Tibial nerve (tissue), 4 donors: ENCODE measurements at regions not wholly inside any gene's neighbourhood (a gene's known extent, or its start where the extent isn't known, plus 50 kb on each side); places are given as distances from the start of the nearest gene placed in this dataset.

ENCODE experiments used
- DNase-seq, 2 donors: peaks; one replicate each; pipeline ENCODE4 v3.0.0-alpha.2; 2019; ENCODE audit warnings: low spot score in 2 of 2
- H3K27ac ChIP-seq, 4 donors: fragments of 200-600 bp; sonication (generic) in 3 of 4; one replicate each; pipeline ENCODE4 v1.5.1; 2017 to 2019; ENCODE audit warnings: mild to moderate bottlenecking in 1 of 4
- H3K27me3 ChIP-seq, 2 donors: fragments of 200-600 bp; sonication (generic) in 1 of 2; one replicate each; pipeline versions ENCODE4 v1.5.1 to v1.6.0; 2017 to 2019
- H3K36me3 ChIP-seq, 3 donors: fragments of 200-600 bp; sonication (generic); one replicate each; pipeline ENCODE4 v1.5.1; 2018 to 2019
- H3K4me1 ChIP-seq, 4 donors: fragments of 200-600 bp; sonication (generic) in 3 of 4; one replicate each; pipeline ENCODE4 v1.5.1; 2017 to 2019
- H3K4me3 ChIP-seq, 4 donors: fragments of 200-600 bp; sonication (generic) in 3 of 4; one replicate each; pipeline ENCODE4 v1.5.1; 2017 to 2019; ENCODE audit warnings: mild to moderate bottlenecking in 1 of 4, moderate library complexity in 1 of 4
- H3K9me3 ChIP-seq, 4 donors: fragments of 200-600 bp; sonication (generic) in 3 of 4; one replicate each; pipeline ENCODE4 v1.5.1; 2017 to 2019
- EP300 ChIP-seq, 2 donors: sonication (generic); formaldehyde crosslinking; IDR thresholded peaks; one replicate each; pipeline ENCODE4 v1.6.1; 2017; ENCODE audit warnings: antibody characterized with exemption in 2 of 2, mild to moderate bottlenecking in 1 of 2
- POLR2A ChIP-seq, 2 donors: fragments of 450-650 bp; IDR thresholded peaks; one replicate each; pipeline ENCODE4 v1.6.1; 2017; ENCODE audit warnings: antibody characterized with exemption in 2 of 2, mild to moderate bottlenecking in 2 of 2, moderate library complexity in 2 of 2
- WGBS, 2 donors: methylation state at CpG; one replicate each; pipeline ENCODE4 v1.1.5; 2018; 5-methylcytosine and 5-hydroxymethylcytosine counted together
- TF ChIP-seq, protein P1 (sequence below), 5 experiments: fragments of 200-600 bp in 3 of 5; fragments of 450-650 bp in 2 of 5; sonication (generic) in 3 of 5; IDR thresholded peaks; one replicate each; pipeline ENCODE4 v1.5.1; 2016 to 2019; ENCODE audit warnings: antibody characterized with exemption in 5 of 5, mild to moderate bottlenecking in 3 of 5, moderate library complexity in 2 of 5

DNA sequence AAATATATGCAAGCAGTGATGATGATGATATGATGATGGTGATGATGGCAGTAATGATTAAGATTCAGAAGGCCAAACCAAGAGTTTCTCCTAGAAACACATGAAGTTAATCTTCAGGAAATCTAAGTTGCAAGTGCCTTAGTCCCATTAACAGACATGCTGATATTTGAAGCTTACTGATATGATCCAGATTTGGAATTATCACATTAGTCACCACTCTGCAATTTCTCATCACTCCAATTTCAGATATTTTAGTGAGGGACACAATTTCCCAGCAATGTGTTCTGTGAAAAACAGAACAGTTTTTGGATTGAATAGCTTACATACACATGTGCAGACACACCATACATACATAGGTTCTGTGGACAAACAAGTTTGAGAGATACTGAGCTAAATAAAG is 411.4 kb upstream of the FAT3 start:
- no peak for DNase-seq
- Histone ChIP-seq H3K9me3 (no peaks in the 10 kb centered on the region), H3K4me3 (no peak overlapping the region), H3K36me3 (no peaks in the 10 kb centered on the region), H3K4me1 (no peaks in the 10 kb centered on the region), H3K27ac (no peak overlapping the region), H3K27me3 (no peaks in the 10 kb centered on the region)
- TF ChIP-seq, protein P1, sequence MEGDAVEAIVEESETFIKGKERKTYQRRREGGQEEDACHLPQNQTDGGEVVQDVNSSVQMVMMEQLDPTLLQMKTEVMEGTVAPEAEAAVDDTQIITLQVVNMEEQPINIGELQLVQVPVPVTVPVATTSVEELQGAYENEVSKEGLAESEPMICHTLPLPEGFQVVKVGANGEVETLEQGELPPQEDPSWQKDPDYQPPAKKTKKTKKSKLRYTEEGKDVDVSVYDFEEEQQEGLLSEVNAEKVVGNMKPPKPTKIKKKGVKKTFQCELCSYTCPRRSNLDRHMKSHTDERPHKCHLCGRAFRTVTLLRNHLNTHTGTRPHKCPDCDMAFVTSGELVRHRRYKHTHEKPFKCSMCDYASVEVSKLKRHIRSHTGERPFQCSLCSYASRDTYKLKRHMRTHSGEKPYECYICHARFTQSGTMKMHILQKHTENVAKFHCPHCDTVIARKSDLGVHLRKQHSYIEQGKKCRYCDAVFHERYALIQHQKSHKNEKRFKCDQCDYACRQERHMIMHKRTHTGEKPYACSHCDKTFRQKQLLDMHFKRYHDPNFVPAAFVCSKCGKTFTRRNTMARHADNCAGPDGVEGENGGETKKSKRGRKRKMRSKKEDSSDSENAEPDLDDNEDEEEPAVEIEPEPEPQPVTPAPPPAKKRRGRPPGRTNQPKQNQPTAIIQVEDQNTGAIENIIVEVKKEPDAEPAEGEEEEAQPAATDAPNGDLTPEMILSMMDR (IDR thresholded peaks at IDR 0.05), result no peak
- TF ChIP-seq POLR2A (IDR thresholded peaks at IDR 0.05) (no peak), EP300 (IDR thresholded peaks at IDR 0.05) (no peak)

GRCh38 chr11:91810871-91811270 is 413.7 kb upstream of the FAT3 start:
- Histone ChIP-seq H3K36me3 (no peaks in the 10 kb centered on the region), H3K27me3 (no peaks in the 10 kb centered on the region), H3K27ac (no peak overlapping the region), H3K4me1 (no peaks in the 10 kb centered on the region), H3K9me3 (no peaks in the 10 kb centered on the region), H3K4me3 (no peak overlapping the region)
- 88 to 94% methylated on average over 3 of the region's 3 CpGs for WGBS, 2 donors
- TF ChIP-seq EP300 (IDR thresholded peaks at IDR 0.05), result no peak
- no peak for DNase-seq

GRCh38 chr11:91805293-91805692 is 419.3 kb upstream of the FAT3 start:
- 89 to 97% methylated on average over 1 of the region's 1 CpG for WGBS, 2 donors
- no peaks in the 10 kb centered on the region for H3K36me3 ChIP-seq
- no peak overlapping the region for H3K27ac ChIP-seq
- H3K4me3 ChIP-seq, result no peak overlapping the region
- H3K9me3 ChIP-seq, result no peaks in the 10 kb centered on the region
- H3K27me3 ChIP-seq, result no peaks in the 10 kb centered on the region
- H3K4me1 ChIP-seq, result no peaks in the 10 kb centered on the region
- no peak for DNase-seq
- no peak for TF ChIP-seq EP300 (IDR thresholded peaks at IDR 0.05)
- TF ChIP-seq, protein P1 (IDR thresholded peaks at IDR 0.05), result no peak
- no peak for TF ChIP-seq POLR2A (IDR thresholded peaks at IDR 0.05)

- no peak overlapping the region for H3K27ac ChIP-seq
- WGBS, 2 donors, result 43 to 71% methylated on average over 1 of the region's 1 CpG
- H3K4me1 ChIP-seq, result no peaks in the 10 kb centered on the region
- no peak overlapping the region for H3K4me3 ChIP-seq
- H3K9me3 ChIP-seq, result no peaks in the 10 kb centered on the region
- no peak for DNase-seq
- TF ChIP-seq EP300 (IDR thresholded peaks at IDR 0.05) (no peak), POLR2A (IDR thresholded peaks at IDR 0.05) (no peak)
- TF ChIP-seq, protein P1 (IDR thresholded peaks at IDR 0.05), result no peak
- no peaks in the 10 kb centered on the region for H3K27me3 ChIP-seq
- H3K36me3 ChIP-seq, result no peaks in the 10 kb centered on the region
Observed at GRCh38 chr11:91804042-91804441, 420.6 kb upstream of the FAT3 start.

GRCh38 chr11:91802475-91802874 is 422.1 kb upstream of the FAT3 start:
- Histone ChIP-seq H3K27me3 (no peaks in the 10 kb centered on the region), H3K9me3 (no peaks in the 10 kb centered on the region), H3K4me1 (no peaks in the 10 kb centered on the region), H3K4me3 (no peak overlapping the region), H3K27ac (no peak overlapping the region), H3K36me3 (no peaks in the 10 kb centered on the region)
- TF ChIP-seq, protein P1 (IDR thresholded peaks at IDR 0.05), result no peak
- TF ChIP-seq EP300 (IDR thresholded peaks at IDR 0.05) (no peak), POLR2A (IDR thresholded peaks at IDR 0.05) (no peak)
- WGBS, 2 donors, result 67 to 73% methylated on average over 6 of the region's 6 CpGs
- no peak for DNase-seq
